ENCODE measurements at regions not wholly inside any gene's neighbourhood (a gene's known extent, or its start where the extent isn't known, plus 50 kb on each side); places are given as distances from the start of the nearest gene placed in this dataset.
"Not testable (repeated sequence)": the region's sequence is repeated elsewhere in the genome, so short reads cannot be mapped to it uniquely, and the experiment has no call there.

DNA sequence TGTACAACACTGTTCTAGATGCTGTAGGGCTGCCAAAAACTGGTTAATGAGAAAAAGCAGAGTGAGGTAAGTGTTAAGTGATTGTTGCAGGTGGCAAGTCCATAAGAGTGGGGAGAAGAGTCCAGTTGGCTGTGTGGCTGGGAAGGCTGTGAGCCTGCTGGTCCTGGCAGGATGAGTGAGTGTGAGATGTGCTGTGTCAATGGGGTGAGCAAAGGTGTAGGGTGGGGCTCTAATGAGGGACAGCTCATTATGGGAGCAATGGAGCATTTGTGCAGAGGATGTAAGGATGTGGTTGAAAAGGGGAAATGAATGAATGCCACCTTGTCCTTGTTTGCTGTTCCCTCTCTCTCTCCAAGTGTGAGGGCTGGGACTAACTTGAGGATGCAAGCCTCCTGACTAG, 145.3 kb upstream of the ROPN1 start:
- H3K4me1 ChIP-seq (ENCODE audit: control insufficient read depth, insufficient read depth, low read length, poor library complexity, severe bottlenecking): peaks cover 4% of the 10 kb centered on the region
- H3K4me3 ChIP-seq (ENCODE audit: extremely low read depth, insufficient read depth, low read length, poor library complexity, severe bottlenecking): no peak overlapping the region
- H3K9me3 ChIP-seq (ENCODE audit: control insufficient read depth, low read length): no peaks in the 10 kb centered on the region
- no peaks in the 10 kb centered on the region for H3K36me3 ChIP-seq (ENCODE audit: control insufficient read depth, insufficient read depth, low read length)
- H3K27ac ChIP-seq (ENCODE audit: low read depth, low read length, severe bottlenecking): no peak overlapping the region

DNA sequence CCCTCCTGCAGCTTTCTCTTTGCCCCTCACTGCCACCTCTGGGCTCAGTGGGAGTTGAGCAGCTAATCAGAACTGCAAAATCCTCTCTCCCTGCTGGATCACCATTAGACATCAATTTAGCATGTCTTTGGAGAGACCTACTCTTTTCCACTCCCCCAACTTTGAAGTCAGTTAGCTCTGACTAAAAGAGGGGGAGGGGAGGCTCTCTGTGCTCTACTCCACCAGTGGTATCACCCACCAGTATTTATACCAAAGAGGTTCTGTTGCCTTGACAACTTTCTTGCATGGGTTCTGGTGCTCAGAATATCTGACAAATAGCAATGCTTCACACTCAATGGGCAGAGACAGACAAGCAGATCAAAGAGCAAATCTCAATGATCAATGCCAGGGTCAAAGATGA, 146.2 kb upstream of the ROPN1 start:
- Histone ChIP-seq H3K27ac (ENCODE audit: low read depth, low read length, severe bottlenecking) (no peak overlapping the region), H3K36me3 (ENCODE audit: control insufficient read depth, insufficient read depth, low read length) (no peaks in the 10 kb centered on the region), H3K9me3 (ENCODE audit: control insufficient read depth, low read length) (no peaks in the 10 kb centered on the region), H3K4me3 (ENCODE audit: extremely low read depth, insufficient read depth, low read length, poor library complexity, severe bottlenecking) (no peak overlapping the region), H3K4me1 (ENCODE audit: control insufficient read depth, insufficient read depth, low read length, poor library complexity, severe bottlenecking) (peaks cover 9% of the 10 kb centered on the region)

DNA sequence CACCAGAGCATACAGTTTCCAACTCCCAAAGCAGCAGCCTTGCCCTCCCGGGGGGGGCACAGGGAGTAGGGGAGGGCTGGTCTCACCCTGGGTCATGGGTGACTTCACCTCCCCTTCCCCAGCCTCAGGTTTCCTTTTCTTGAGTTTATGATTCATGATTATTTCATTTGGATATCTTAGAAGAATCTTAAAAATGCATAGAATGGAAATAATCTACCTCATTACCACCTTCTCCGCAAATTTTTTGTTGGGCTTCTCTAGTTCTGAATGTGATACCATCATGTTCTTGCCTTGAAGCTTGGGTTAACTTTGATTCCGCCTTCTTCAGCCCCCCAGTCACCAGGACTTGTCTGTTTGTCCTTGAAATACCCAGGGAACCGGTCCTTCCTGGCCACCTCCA, 148.8 kb upstream of the ROPN1 start:
- WGBS, 2 experiments (ENCODE audit: insufficient coverage in 2 of 2): 83 to 100% methylated on average over 3 of the region's 4 CpGs
- Histone ChIP-seq H3K27ac (ENCODE audit: low read depth, low read length, severe bottlenecking) (no peak overlapping the region), H3K4me1 (ENCODE audit: control insufficient read depth, insufficient read depth, low read length, poor library complexity, severe bottlenecking) (peaks cover 15% of the 10 kb centered on the region), H3K36me3 (ENCODE audit: control insufficient read depth, insufficient read depth, low read length) (no peaks in the 10 kb centered on the region), H3K4me3 (ENCODE audit: extremely low read depth, insufficient read depth, low read length, poor library complexity, severe bottlenecking) (no peak overlapping the region), H3K9me3 (ENCODE audit: control insufficient read depth, low read length) (no peaks in the 10 kb centered on the region)

DNA sequence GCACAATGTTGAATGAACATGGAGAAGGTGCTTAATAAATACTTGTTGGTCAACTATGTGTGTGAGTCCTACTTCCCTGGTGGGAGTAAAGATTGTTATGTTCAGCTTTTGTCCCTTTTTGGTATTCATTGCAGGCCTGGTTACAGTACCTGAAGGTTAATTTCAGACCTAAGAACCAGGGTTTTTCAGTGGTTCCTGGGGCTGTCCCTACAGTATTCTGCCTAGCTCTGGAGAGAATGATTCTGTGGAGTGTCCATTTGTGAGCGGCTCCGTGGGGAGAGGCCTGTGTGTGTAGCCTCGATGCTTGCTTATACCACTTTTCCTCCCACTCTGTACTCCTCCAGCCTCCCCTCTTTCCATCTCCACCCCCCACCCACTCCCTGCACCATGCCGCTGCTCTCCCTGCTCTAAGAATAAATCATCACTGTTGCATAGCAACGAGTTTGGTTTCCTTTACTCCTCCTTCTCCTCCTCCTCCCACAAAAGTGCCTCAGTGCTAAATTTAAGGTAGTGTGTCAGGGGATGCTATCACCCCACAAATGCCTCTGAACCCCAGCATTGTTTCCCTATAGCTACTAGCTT, 150.6 kb upstream of the ROPN1 start:
- Histone ChIP-seq H3K27ac (ENCODE audit: low read depth, low read length, severe bottlenecking) (no peak overlapping the region), H3K36me3 (ENCODE audit: control insufficient read depth, insufficient read depth, low read length) (no peaks in the 10 kb centered on the region), H3K4me1 (ENCODE audit: control insufficient read depth, insufficient read depth, low read length, poor library complexity, severe bottlenecking) (peaks cover 15% of the 10 kb centered on the region), H3K9me3 (ENCODE audit: control insufficient read depth, low read length) (no peaks in the 10 kb centered on the region), H3K4me3 (ENCODE audit: extremely low read depth, insufficient read depth, low read length, poor library complexity, severe bottlenecking) (no peak overlapping the region)
- WGBS, 2 experiments (ENCODE audit: insufficient coverage in 2 of 2): 92 to 100% methylated on average over 1 to 4 of the region's 5 CpGs

DNA sequence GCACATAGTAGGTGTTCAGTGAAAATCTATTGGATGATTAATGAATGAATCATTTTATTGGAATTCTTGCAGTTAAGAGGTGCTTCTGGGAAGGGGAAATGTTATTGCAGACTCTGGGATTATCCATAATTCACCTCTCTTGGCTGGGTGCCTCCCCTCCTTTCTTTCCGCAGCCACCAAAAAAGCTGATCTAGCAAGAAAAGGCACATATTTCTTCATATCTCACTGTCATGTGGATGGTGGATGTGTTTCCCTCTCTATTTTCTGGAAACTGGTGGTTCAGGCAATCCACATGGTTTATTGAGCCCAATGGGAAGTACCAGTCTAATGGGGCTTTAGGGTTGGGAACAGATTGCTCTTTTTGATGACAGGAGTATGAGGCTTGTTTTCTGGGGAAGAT, 151.1 kb upstream of the ROPN1 start:
- Histone ChIP-seq H3K36me3 (ENCODE audit: control insufficient read depth, insufficient read depth, low read length) (no peaks in the 10 kb centered on the region), H3K4me3 (ENCODE audit: extremely low read depth, insufficient read depth, low read length, poor library complexity, severe bottlenecking) (no peak overlapping the region), H3K27ac (ENCODE audit: low read depth, low read length, severe bottlenecking) (no peak overlapping the region), H3K9me3 (ENCODE audit: control insufficient read depth, low read length) (no peaks in the 10 kb centered on the region), H3K4me1 (ENCODE audit: control insufficient read depth, insufficient read depth, low read length, poor library complexity, severe bottlenecking) (peaks cover 15% of the 10 kb centered on the region)
- WGBS, 2 experiments (ENCODE audit: insufficient coverage in 2 of 2): no CpG with 5 or more reads among the region's 1 CpG

DNA sequence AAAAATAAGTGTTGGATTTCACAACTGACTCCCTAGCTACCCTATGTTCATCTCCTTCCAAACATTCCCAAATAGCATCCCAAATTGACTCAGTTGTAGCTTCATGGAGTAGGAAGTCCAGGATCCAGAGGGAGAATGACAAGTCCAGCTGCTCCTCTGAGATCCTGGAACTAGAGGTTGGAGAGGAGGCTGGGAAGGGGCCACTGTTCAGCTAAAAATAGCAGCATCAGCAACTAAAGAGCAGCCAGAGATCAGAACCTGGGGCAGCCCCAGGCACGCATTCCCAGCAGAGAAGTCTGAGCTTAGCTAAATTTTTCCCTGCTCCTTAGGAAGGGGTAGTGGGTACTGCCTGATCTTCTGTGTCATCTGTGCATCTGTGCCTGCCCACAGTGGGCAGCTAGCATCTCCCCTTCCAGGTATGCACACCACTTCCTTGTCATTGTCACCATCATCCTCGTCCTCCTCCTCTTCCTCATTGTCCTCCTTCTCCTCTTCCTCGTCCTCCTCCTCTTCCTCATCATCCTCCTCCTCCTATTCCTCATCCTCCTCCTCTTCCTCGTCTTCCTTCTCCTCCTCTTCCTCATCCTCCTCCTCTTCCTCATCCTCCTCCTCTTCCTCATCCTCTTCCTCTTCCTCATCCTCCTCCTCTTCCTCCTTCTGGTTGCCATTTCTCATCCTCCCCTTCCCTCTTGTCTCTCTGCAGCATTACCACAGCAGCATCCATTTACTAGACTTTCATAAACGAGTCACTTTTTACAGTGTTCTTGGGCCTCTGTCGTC, 152.3 kb upstream of the ROPN1 start:
- WGBS, 2 experiments (ENCODE audit: insufficient coverage in 2 of 2): 92% methylated on average over 6 of the region's 6 CpGs
- Histone ChIP-seq H3K4me1 (ENCODE audit: control insufficient read depth, insufficient read depth, low read length, poor library complexity, severe bottlenecking) (peaks cover 15% of the 10 kb centered on the region), H3K27ac (ENCODE audit: low read depth, low read length, severe bottlenecking) (no peak overlapping the region), H3K9me3 (ENCODE audit: control insufficient read depth, low read length) (no peaks in the 10 kb centered on the region), H3K4me3 (ENCODE audit: extremely low read depth, insufficient read depth, low read length, poor library complexity, severe bottlenecking) (no peak overlapping the region), H3K36me3 (ENCODE audit: control insufficient read depth, insufficient read depth, low read length) (no peaks in the 10 kb centered on the region)

DNA sequence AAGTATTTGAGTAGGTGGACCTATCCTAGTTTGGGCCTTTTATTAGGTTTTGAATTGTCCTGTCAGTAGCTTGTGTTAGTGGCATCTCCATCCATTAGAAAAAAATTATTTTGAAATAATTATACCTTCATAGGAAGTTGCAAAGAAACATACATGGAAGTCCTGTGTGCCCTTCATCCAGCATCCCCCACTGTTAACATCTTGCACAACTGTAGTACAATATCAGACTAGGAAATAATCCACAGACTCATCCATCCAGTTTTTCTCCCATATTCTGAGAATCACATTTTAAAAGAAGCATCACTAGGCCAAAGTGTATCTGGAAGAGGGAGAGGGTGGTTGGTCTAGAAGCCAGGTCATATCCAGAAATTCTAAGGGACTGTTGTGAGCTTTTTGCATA, 155.5 kb upstream of the ROPN1 start:
- no peaks in the 10 kb centered on the region for H3K9me3 ChIP-seq (ENCODE audit: control insufficient read depth, low read length)
- peaks cover 8% of the 10 kb centered on the region for H3K4me1 ChIP-seq (ENCODE audit: control insufficient read depth, insufficient read depth, low read length, poor library complexity, severe bottlenecking)
- H3K27ac ChIP-seq (ENCODE audit: low read depth, low read length, severe bottlenecking): no peak overlapping the region
- no peaks in the 10 kb centered on the region for H3K36me3 ChIP-seq (ENCODE audit: control insufficient read depth, insufficient read depth, low read length)
- no peak overlapping the region for H3K4me3 ChIP-seq (ENCODE audit: extremely low read depth, insufficient read depth, low read length, poor library complexity, severe bottlenecking)

DNA sequence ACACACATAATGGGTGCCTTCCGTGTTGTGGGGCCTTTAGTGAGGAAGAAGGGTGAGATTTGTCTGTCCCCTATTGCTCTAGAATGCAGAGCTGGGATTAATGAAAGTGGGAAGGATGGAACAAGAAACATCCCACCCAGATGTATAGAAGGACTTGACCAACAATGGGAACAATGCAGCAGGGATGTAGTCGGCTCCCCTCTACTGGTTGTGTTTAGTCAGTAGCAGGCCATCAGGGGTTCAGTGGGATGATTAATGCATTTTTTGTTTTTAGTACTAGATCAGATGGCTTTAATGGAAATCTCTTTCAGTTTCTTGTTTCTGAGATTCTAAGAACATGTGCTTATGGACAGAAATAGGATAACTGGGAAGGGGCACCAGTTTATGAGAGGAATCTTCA, 156.0 kb upstream of the ROPN1 start:
- Histone ChIP-seq H3K4me3 (ENCODE audit: extremely low read depth, insufficient read depth, low read length, poor library complexity, severe bottlenecking) (no peak overlapping the region), H3K9me3 (ENCODE audit: control insufficient read depth, low read length) (no peaks in the 10 kb centered on the region), H3K36me3 (ENCODE audit: control insufficient read depth, insufficient read depth, low read length) (no peaks in the 10 kb centered on the region), H3K4me1 (ENCODE audit: control insufficient read depth, insufficient read depth, low read length, poor library complexity, severe bottlenecking) (peaks cover 5% of the 10 kb centered on the region), H3K27ac (ENCODE audit: low read depth, low read length, severe bottlenecking) (no peak overlapping the region)
- WGBS, 2 experiments (ENCODE audit: insufficient coverage in 2 of 2): 76 to 100% methylated on average over 1 to 2 of the region's 2 CpGs

DNA sequence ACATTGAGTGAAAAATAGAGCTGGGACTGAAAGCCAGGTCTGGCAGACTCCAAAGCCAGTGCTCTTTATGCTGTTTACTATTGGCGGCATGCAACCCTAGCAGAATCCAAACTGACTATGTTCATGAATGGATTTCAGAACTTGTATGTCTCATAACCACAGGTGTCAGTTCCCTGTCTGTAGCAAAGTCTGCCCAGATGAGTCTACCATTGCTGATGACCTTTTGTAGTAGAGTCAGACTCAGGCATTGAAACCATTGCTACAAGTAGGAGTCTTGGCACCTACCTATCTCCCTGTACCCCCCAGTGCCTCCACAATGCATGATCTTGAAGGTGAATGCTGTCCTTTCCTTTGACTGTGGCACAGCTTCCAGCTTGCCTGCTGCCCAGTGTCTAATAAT, 157.2 kb upstream of the ROPN1 start:
- H3K36me3 ChIP-seq (ENCODE audit: control insufficient read depth, insufficient read depth, low read length): no peaks in the 10 kb centered on the region
- H3K4me3 ChIP-seq (ENCODE audit: extremely low read depth, insufficient read depth, low read length, poor library complexity, severe bottlenecking): no peak overlapping the region
- no peak overlapping the region for H3K27ac ChIP-seq (ENCODE audit: low read depth, low read length, severe bottlenecking)
- H3K9me3 ChIP-seq (ENCODE audit: control insufficient read depth, low read length): no peaks in the 10 kb centered on the region
- WGBS, 2 experiments (ENCODE audit: insufficient coverage in 2 of 2): 100% methylated on average over 1 of the region's 1 CpG
- H3K4me1 ChIP-seq (ENCODE audit: control insufficient read depth, insufficient read depth, low read length, poor library complexity, severe bottlenecking): peaks cover 4% of the 10 kb centered on the region

DNA sequence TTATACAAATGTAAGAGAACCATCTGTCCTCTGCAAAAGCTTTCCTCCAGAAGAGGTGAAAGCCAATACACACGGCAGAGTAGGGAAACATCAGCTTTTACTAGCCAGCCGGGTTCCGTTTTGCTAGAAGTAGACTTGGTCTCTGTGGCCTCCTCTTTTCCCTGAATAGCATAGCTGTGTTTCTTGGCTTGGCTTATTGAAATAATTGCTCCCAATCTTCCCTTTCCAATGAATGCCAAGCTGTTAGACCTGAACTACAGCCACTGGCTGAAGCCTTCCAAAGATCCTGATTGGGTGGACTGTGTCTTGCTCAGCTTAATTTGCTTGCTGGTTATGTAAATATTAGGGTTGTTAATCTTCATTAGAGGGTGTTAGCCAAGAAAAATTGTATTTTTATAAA, 157.8 kb upstream of the ROPN1 start:
- H3K9me3 ChIP-seq (ENCODE audit: control insufficient read depth, low read length): no peaks in the 10 kb centered on the region
- H3K36me3 ChIP-seq (ENCODE audit: control insufficient read depth, insufficient read depth, low read length): no peaks in the 10 kb centered on the region
- no peak overlapping the region for H3K27ac ChIP-seq (ENCODE audit: low read depth, low read length, severe bottlenecking)
- no peak overlapping the region for H3K4me3 ChIP-seq (ENCODE audit: extremely low read depth, insufficient read depth, low read length, poor library complexity, severe bottlenecking)
- no peaks in the 10 kb centered on the region for H3K4me1 ChIP-seq (ENCODE audit: control insufficient read depth, insufficient read depth, low read length, poor library complexity, severe bottlenecking)
- 96 to 100% methylated on average over 3 of the region's 3 CpGs for WGBS, 2 experiments (ENCODE audit: insufficient coverage in 2 of 2)

DNA sequence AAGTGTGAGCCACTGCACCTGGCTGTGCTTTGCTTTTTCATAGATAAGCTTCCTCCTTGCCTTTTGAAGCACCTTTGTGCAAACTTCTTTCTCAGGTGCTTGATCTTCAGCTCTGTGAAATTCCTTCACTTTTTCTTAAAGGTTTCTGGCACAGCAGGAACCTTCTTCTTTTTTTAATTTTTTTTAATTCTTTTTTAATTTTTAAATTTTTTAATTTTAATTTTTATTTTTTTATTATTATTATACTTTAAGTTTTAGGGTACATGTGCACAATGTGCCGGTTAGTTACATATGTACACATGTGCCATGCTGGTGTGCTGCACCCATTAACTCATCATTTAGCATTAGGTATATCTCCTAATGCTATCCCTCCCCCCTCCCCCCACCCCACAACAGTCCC, 161.0 kb upstream of the ROPN1 start:
- not testable (repeated sequence) for H3K4me1 ChIP-seq (ENCODE audit: control insufficient read depth, insufficient read depth, low read length, poor library complexity, severe bottlenecking); H3K27ac ChIP-seq (ENCODE audit: low read depth, low read length, severe bottlenecking); H3K9me3 ChIP-seq (ENCODE audit: control insufficient read depth, low read length); H3K4me3 ChIP-seq (ENCODE audit: extremely low read depth, insufficient read depth, low read length, poor library complexity, severe bottlenecking); H3K36me3 ChIP-seq (ENCODE audit: control insufficient read depth, insufficient read depth, low read length)
- WGBS, 2 experiments (ENCODE audit: insufficient coverage in 2 of 2): no CpG with 5 or more reads among the region's 1 CpG

Measured in mesodermal cell (in vitro differentiated cells).